ENCODE measurements at regions not wholly inside any gene's neighbourhood (a gene's known extent, or its start where the extent isn't known, plus 50 kb on each side); places are given as distances from the start of the nearest gene placed in this dataset.

DNA sequence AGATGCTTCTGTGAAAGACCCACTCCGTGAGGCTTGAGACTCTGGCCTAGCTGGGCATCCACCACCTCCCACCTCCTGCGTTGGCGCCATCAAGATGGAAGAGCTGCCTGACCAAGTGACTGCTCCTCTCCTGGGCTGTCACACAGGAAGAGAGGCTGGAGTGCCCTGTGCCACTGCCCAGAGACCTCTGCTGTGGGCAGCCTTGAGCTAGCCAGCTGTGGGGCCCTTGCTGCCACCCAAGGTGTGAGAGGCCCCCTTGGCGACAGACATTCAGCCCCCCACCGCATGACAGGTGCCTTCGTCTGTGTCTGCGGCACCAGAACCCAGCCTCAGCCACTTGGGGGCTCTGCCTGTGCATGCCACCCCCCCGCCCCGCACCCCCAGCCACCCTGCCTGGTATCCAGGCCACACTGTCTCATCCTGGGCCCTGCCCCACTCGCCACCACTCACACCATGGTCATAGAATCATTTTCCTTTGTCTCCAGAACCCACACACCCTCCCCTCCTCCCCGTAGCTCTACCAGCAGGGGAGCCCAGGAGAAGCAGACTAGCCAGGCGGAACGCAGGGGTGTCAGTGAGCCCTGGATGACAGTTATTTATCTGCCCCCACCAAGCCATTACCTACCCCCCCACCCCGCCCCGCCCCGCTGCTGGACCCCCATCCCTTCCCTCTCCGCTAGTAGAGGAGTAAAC, 120.9 kb upstream of the LHX1 start:
- Histone ChIP-seq H4K20me1 (ENCODE audit: insufficient read depth, low read length) (no peaks in the 10 kb centered on the region), H3K79me2 (ENCODE audit: insufficient read depth, low read length) (no peaks in the 10 kb centered on the region), H3K4me3 (ENCODE audit: insufficient read depth, low read depth, low read length) (no peak overlapping the region), H3K4me2 (ENCODE audit: low read length) (no peak overlapping the region), H3K4me1 (ENCODE audit: insufficient read depth, low read length) (no peaks in the 10 kb centered on the region), H3K9ac (ENCODE audit: low read length) (no peak overlapping the region), H2AFZ (ENCODE audit: low read depth, low read length) (no peak overlapping the region), H3K27ac (ENCODE audit: low read depth, low read length) (no peak overlapping the region), H3K9me3 (ENCODE audit: insufficient read depth, low read depth, low read length) (no peaks in the 10 kb centered on the region), H3K36me3 (ENCODE audit: insufficient read depth, low read length) (no peaks in the 10 kb centered on the region), H3K27me3 (ENCODE audit: insufficient read depth, low read length) (peaks cover 50% of the 10 kb centered on the region)
- no peaks in the 10 kb centered on the region for H3K4me1 Mint-ChIP-seq (ENCODE audit: low read depth, unreplicated experiment)
- no peak for FAIRE-seq
- peaks cover 2% of the 10 kb centered on the region for H3K9me3 Mint-ChIP-seq (ENCODE audit: unreplicated experiment)
- no peak overlapping the region for H3K4me3 Mint-ChIP-seq (ENCODE audit: unreplicated experiment)
- DNase-seq (ENCODE audit: low read depth), result no peak
- no peaks in the 10 kb centered on the region for H3K36me3 Mint-ChIP-seq (ENCODE audit: low read depth, unreplicated experiment)
- no peak overlapping the region for H3K27ac Mint-ChIP-seq (ENCODE audit: unreplicated experiment)
- TF ChIP-seq, protein P1, sequence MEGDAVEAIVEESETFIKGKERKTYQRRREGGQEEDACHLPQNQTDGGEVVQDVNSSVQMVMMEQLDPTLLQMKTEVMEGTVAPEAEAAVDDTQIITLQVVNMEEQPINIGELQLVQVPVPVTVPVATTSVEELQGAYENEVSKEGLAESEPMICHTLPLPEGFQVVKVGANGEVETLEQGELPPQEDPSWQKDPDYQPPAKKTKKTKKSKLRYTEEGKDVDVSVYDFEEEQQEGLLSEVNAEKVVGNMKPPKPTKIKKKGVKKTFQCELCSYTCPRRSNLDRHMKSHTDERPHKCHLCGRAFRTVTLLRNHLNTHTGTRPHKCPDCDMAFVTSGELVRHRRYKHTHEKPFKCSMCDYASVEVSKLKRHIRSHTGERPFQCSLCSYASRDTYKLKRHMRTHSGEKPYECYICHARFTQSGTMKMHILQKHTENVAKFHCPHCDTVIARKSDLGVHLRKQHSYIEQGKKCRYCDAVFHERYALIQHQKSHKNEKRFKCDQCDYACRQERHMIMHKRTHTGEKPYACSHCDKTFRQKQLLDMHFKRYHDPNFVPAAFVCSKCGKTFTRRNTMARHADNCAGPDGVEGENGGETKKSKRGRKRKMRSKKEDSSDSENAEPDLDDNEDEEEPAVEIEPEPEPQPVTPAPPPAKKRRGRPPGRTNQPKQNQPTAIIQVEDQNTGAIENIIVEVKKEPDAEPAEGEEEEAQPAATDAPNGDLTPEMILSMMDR (IDR thresholded peaks at IDR 0.05; ENCODE audit: insufficient read depth, low read depth, low read length), result no peak
- TF ChIP-seq EZH2 (IDR thresholded peaks at IDR 0.05; ENCODE audit: insufficient read depth, low read length), result no peak
- peaks cover 80% of the 10 kb centered on the region for H3K27me3 Mint-ChIP-seq (ENCODE audit: low read depth, unreplicated experiment)

DNA sequence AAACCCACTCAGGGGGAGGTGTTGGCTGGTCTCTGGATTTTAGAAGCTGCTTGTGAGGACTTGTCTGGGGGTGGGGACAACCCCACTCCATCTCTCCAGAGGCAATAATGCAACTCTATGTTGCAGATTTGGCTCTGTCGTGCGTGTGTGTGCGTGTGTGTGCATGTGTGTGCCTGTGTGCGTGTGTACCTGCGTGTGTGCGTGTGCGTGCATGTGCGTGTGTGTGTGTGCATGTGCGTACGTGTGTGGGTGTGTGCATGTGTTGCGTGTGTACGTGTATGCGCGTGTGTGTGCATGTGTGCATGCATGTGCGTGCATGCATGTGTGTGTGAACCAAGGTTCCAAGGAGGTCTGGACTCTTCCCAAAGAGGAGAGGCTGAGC, 120.4 kb upstream of the LHX1 start:
- H3K9me3 ChIP-seq (ENCODE audit: insufficient read depth, low read depth, low read length), result no peaks in the 10 kb centered on the region
- peaks cover 46% of the 10 kb centered on the region for H3K27me3 ChIP-seq (ENCODE audit: insufficient read depth, low read length)
- TF ChIP-seq EZH2 (IDR thresholded peaks at IDR 0.05; ENCODE audit: insufficient read depth, low read length), result no peak
- TF ChIP-seq, protein P1 (IDR thresholded peaks at IDR 0.05; ENCODE audit: insufficient read depth, low read depth, low read length), result no peak
- DNase-seq (ENCODE audit: low read depth), result no peak
- H3K4me1 ChIP-seq (ENCODE audit: insufficient read depth, low read length), result no peaks in the 10 kb centered on the region
- H3K36me3 ChIP-seq (ENCODE audit: insufficient read depth, low read length), result no peaks in the 10 kb centered on the region
- Mint-ChIP-seq H3K27me3 (ENCODE audit: low read depth, unreplicated experiment) (peaks cover 80% of the 10 kb centered on the region), H3K27ac (ENCODE audit: unreplicated experiment) (no peak overlapping the region), H3K36me3 (ENCODE audit: low read depth, unreplicated experiment) (no peaks in the 10 kb centered on the region), H3K4me3 (ENCODE audit: unreplicated experiment) (no peak overlapping the region), H3K4me1 (ENCODE audit: low read depth, unreplicated experiment) (no peaks in the 10 kb centered on the region), H3K9me3 (ENCODE audit: unreplicated experiment) (peaks cover 2% of the 10 kb centered on the region)
- H3K4me2 ChIP-seq (ENCODE audit: low read length), result no peak overlapping the region
- H3K4me3 ChIP-seq (ENCODE audit: insufficient read depth, low read depth, low read length), result no peak overlapping the region
- no peak overlapping the region for H2AFZ ChIP-seq (ENCODE audit: low read depth, low read length)
- no peak for FAIRE-seq
- H3K27ac ChIP-seq (ENCODE audit: low read depth, low read length), result no peak overlapping the region
- no peaks in the 10 kb centered on the region for H4K20me1 ChIP-seq (ENCODE audit: insufficient read depth, low read length)
- no peaks in the 10 kb centered on the region for H3K79me2 ChIP-seq (ENCODE audit: insufficient read depth, low read length)
- H3K9ac ChIP-seq (ENCODE audit: low read length), result no peak overlapping the region

DNA sequence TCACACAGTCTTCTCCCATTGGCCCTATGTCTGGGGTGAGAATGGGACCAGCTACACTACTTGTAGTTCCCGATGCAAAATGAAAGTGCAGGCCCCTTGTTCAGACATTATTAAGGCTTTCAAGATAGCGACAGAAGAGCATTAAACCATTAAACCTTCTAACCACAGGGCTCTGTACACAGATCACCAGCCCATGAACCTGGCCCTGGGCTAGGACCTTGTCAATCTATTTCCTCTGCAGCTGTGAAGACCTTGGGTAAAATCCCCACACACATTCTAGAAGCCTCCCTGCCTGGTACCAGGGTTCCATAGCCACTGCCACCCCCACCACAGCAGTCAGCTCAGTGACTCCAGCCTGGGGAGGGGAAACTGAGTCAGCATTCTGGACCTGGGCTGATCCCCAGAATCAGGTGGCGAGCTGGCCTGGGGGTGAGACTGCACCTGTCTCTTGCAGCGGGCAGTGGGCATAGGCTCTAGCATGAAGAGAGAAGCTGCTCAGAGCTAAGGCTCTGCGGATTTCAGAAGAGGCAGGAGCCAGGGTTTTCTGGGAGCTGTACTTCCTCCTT, 119.7 kb upstream of the LHX1 start:
- no peaks in the 10 kb centered on the region for H3K4me1 Mint-ChIP-seq (ENCODE audit: low read depth, unreplicated experiment)
- peaks cover 43% of the 10 kb centered on the region for H3K27me3 ChIP-seq (ENCODE audit: insufficient read depth, low read length)
- no peak overlapping the region for H3K9ac ChIP-seq (ENCODE audit: low read length)
- no peaks in the 10 kb centered on the region for H3K9me3 ChIP-seq (ENCODE audit: insufficient read depth, low read depth, low read length)
- H3K79me2 ChIP-seq (ENCODE audit: insufficient read depth, low read length), result no peaks in the 10 kb centered on the region
- H3K4me3 Mint-ChIP-seq (ENCODE audit: unreplicated experiment), result no peak overlapping the region
- no peaks in the 10 kb centered on the region for H3K36me3 Mint-ChIP-seq (ENCODE audit: low read depth, unreplicated experiment)
- DNase-seq (ENCODE audit: low read depth) (no peak), FAIRE-seq (no peak)
- H3K27ac ChIP-seq (ENCODE audit: low read depth, low read length), result no peak overlapping the region
- H2AFZ ChIP-seq (ENCODE audit: low read depth, low read length), result no peak overlapping the region
- peaks cover 78% of the 10 kb centered on the region for H3K27me3 Mint-ChIP-seq (ENCODE audit: low read depth, unreplicated experiment)
- peaks cover 2% of the 10 kb centered on the region for H3K9me3 Mint-ChIP-seq (ENCODE audit: unreplicated experiment)
- H3K36me3 ChIP-seq (ENCODE audit: insufficient read depth, low read length), result no peaks in the 10 kb centered on the region
- TF ChIP-seq, protein P1 (IDR thresholded peaks at IDR 0.05; ENCODE audit: insufficient read depth, low read depth, low read length), result no peak
- no peak for TF ChIP-seq EZH2 (IDR thresholded peaks at IDR 0.05; ENCODE audit: insufficient read depth, low read length)
- H3K4me3 ChIP-seq (ENCODE audit: insufficient read depth, low read depth, low read length), result no peak overlapping the region
- no peaks in the 10 kb centered on the region for H4K20me1 ChIP-seq (ENCODE audit: insufficient read depth, low read length)
- H3K4me2 ChIP-seq (ENCODE audit: low read length), result no peak overlapping the region
- H3K4me1 ChIP-seq (ENCODE audit: insufficient read depth, low read length), result no peaks in the 10 kb centered on the region
- no peak overlapping the region for H3K27ac Mint-ChIP-seq (ENCODE audit: unreplicated experiment)
